ENCODE measurements at regions not wholly inside any gene's neighbourhood (a gene's known extent, or its start where the extent isn't known, plus 50 kb on each side); places are given as distances from the start of the nearest gene placed in this dataset.

DNA sequence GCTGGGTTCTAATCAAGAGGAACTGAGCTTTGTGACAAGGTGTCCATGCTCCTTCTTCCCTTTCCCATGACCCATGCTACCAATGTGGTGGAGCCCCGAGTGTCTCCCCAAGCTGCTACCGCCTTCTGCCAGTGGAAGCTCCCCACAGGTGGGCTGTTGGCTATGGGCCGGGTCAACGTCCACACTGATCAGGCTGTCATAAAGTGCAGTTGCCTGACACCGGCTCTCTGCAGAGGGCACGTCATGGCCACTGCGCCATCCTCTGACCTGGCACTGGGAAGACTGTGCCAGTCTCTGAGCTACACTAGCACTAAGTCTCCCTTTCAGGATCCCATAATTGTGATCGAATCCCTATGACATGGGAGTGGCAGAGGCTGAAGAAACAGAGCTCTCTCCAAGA is 192.3 kb downstream of the USP12 start:
- TF ChIP-seq, protein P1, sequence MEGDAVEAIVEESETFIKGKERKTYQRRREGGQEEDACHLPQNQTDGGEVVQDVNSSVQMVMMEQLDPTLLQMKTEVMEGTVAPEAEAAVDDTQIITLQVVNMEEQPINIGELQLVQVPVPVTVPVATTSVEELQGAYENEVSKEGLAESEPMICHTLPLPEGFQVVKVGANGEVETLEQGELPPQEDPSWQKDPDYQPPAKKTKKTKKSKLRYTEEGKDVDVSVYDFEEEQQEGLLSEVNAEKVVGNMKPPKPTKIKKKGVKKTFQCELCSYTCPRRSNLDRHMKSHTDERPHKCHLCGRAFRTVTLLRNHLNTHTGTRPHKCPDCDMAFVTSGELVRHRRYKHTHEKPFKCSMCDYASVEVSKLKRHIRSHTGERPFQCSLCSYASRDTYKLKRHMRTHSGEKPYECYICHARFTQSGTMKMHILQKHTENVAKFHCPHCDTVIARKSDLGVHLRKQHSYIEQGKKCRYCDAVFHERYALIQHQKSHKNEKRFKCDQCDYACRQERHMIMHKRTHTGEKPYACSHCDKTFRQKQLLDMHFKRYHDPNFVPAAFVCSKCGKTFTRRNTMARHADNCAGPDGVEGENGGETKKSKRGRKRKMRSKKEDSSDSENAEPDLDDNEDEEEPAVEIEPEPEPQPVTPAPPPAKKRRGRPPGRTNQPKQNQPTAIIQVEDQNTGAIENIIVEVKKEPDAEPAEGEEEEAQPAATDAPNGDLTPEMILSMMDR (IDR thresholded peaks at IDR 0.05; ENCODE audit: insufficient read depth, low read length, poor library complexity, severe bottlenecking) = no peak
- no peaks in the 10 kb centered on the region for H3K27me3 ChIP-seq (ENCODE audit: control insufficient read depth, insufficient read depth, low read length)
- H3K4me3 ChIP-seq (ENCODE audit: low read depth, low read length) = no peak overlapping the region
- DNase-seq (ENCODE audit: low read depth) = no peak
- no peaks in the 10 kb centered on the region for H3K36me3 ChIP-seq (ENCODE audit: control insufficient read depth, insufficient read depth, low read length)

DNA sequence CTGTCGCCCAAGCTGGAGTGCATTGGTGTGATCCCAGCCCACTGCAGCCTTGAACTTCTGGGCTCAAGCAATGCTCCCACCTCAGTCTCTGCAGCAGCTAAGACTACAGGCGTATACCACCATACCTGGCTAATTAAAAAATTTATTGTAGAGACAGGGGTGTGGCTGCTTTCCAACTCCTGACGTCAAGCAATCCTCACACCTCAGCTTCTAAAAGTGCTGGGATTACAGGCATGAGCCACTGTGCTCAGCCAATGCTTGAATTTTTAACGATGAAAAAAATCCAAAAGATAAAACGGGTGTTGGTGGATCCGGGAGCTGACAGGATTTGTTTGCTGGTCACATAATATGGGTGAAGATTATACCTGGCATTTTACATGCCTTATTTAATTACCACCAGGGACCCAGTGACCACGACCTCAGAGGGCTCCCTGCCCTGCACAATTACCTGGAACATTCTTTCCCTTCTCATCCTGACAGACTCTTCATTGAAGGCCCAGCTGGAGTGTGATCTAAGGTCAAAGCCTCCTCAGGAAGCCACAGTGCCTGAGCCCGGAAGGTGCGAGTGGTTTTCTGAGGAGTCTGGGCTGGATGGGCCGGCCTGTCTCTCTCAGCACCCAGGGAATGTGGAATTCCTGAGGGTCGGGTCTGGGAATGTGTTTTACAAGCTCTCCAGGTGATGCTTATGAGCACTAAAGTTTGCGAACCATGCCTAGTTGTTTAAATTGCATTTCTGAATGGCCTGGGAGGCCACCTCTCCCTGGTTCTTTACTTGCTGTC is 193.3 kb downstream of the USP12 start:
- DNase-seq (ENCODE audit: low read depth) = no peak
- TF ChIP-seq, protein P1 (IDR thresholded peaks at IDR 0.05; ENCODE audit: insufficient read depth, low read length, poor library complexity, severe bottlenecking) = no peak
- no peaks in the 10 kb centered on the region for H3K27me3 ChIP-seq (ENCODE audit: control insufficient read depth, insufficient read depth, low read length)
- H3K4me3 ChIP-seq (ENCODE audit: low read depth, low read length) = no peak overlapping the region
- no peaks in the 10 kb centered on the region for H3K36me3 ChIP-seq (ENCODE audit: control insufficient read depth, insufficient read depth, low read length)

DNA sequence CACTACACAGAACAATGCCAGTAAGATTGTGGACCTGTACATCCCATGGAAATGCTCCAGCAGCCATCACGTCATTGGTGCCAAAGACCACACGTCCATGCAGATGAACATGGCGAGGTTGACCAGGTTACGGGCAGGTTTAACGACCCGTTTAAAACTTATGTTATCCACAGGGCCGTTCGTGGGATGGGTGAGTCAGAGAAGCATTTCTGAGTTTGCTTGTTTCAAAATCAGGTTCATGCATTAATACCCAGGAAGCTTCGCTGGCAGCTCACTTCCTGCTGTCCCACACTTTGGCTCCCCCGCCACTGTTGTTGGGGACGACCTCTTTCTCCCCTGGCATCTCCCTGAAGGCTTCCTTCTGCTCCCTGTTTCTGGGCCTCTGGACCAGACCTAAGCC is 194.1 kb downstream of the USP12 start:
- Histone ChIP-seq H3K27me3 (ENCODE audit: control insufficient read depth, insufficient read depth, low read length) (no peaks in the 10 kb centered on the region), H3K36me3 (ENCODE audit: control insufficient read depth, insufficient read depth, low read length) (no peaks in the 10 kb centered on the region), H3K4me3 (ENCODE audit: low read depth, low read length) (no peak overlapping the region)
- TF ChIP-seq, protein P1 (IDR thresholded peaks at IDR 0.05; ENCODE audit: insufficient read depth, low read length, poor library complexity, severe bottlenecking) = no peak
- peak; percentile 89 for DNase-seq (ENCODE audit: low read depth)

DNA sequence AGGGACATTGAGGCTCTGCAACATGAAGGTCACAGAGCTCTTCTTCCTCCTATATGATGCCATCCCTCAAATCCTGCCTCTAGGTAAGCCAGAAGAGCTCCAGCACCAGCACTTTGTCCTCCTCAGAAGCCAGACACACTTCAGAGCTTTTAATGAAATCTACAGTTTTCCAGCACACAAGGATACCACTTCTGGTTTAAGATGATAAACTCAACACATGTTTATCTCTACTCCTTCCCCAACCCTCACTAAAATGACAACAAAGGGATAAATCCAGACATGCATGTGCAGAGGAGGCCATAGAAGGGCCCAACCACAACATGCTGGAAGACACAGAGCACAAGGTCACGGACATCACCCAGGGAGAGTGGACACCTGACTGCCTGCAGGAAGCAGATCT is 195.3 kb downstream of the USP12 start:
- H3K36me3 ChIP-seq (ENCODE audit: control insufficient read depth, insufficient read depth, low read length) = no peaks in the 10 kb centered on the region
- no peaks in the 10 kb centered on the region for H3K27me3 ChIP-seq (ENCODE audit: control insufficient read depth, insufficient read depth, low read length)
- no peak overlapping the region for H3K4me3 ChIP-seq (ENCODE audit: low read depth, low read length)
- TF ChIP-seq, protein P1 (IDR thresholded peaks at IDR 0.05; ENCODE audit: insufficient read depth, low read length, poor library complexity, severe bottlenecking) = no peak
- DNase-seq (ENCODE audit: low read depth) = no peak

DNA sequence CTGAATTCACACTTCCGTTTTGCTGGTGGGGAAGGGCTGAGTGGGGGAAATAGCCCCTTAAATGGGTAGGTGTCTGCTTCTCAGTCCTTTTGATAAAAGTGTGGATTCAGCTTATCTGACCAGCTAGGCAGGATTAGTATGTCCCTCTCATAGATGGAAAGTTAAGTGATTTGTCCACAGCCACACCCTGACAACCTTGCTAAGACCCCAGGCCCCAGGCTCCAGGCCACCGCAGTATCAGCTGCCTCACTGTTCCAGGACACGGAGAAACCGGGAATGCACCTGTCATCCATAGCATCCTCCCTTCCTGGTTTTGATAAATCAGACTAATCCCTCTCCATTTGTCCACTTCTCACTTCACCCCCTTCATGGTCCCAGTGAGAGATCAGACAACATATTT is 197.7 kb downstream of the USP12 start:
- H3K36me3 ChIP-seq (ENCODE audit: control insufficient read depth, insufficient read depth, low read length) = no peaks in the 10 kb centered on the region
- no peak for DNase-seq (ENCODE audit: low read depth)
- H3K4me3 ChIP-seq (ENCODE audit: low read depth, low read length) = no peak overlapping the region
- H3K27me3 ChIP-seq (ENCODE audit: control insufficient read depth, insufficient read depth, low read length) = no peaks in the 10 kb centered on the region
- TF ChIP-seq, protein P1 (IDR thresholded peaks at IDR 0.05; ENCODE audit: insufficient read depth, low read length, poor library complexity, severe bottlenecking) = no peak

DNA sequence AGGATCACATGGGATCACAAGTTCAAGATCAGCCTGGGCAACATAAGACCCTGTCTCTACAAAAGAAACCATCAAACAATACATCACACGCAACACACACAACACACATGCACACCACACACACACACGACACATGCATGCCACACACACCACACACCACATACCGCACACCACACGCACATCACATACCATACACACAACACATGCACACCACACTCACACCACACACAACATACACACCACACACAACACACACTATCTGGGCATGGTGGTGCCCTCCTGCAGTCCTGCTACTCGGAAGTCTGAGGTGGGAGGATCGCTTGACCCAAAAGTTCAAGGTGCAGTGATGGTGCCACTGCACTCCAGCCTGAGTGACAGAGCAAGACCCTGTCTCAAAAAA is 198.3 kb downstream of the USP12 start:
- Histone ChIP-seq H3K36me3 (ENCODE audit: control insufficient read depth, insufficient read depth, low read length) (no peaks in the 10 kb centered on the region), H3K4me3 (ENCODE audit: low read depth, low read length) (no peak overlapping the region), H3K27me3 (ENCODE audit: control insufficient read depth, insufficient read depth, low read length) (no peaks in the 10 kb centered on the region)
- TF ChIP-seq, protein P1 (IDR thresholded peaks at IDR 0.05; ENCODE audit: insufficient read depth, low read length, poor library complexity, severe bottlenecking) = no peak
- DNase-seq (ENCODE audit: low read depth) = no peak
